GM21423 (cell line): ENCODE measurements at regions not wholly inside any gene's neighbourhood (a gene's known extent, or its start where the extent isn't known, plus 50 kb on each side); places are given as distances from the start of the nearest gene placed in this dataset.
"Not testable (repeated sequence)": the region's sequence is repeated elsewhere in the genome, so short reads cannot be mapped to it uniquely, and the experiment has no call there.

Source experiments
- ATAC-seq: cut with Tn5 transposase; IDR thresholded peaks from one replicate; pipeline ENCODE4 v1.9.1; 2021; ENCODE audit warnings: mild to moderate bottlenecking, moderate library complexity; ENCODE audit not compliant: unreplicated experiment

GRCh38 chr4:154982187-154983047 lies 201.3 kb downstream of the RBM46 start:
- no peak for ATAC-seq

GRCh38 chr4:154983714-154984113 lies 202.6 kb downstream of the RBM46 start:
- no peak for ATAC-seq

- ATAC-seq: peak; percentile 93
Observed at GRCh38 chr4:154984148-154984547, 203.1 kb downstream of the RBM46 start.

- no peak for ATAC-seq
Observed at GRCh38 chr4:154984616-154985015, 203.5 kb downstream of the RBM46 start.

DNA sequence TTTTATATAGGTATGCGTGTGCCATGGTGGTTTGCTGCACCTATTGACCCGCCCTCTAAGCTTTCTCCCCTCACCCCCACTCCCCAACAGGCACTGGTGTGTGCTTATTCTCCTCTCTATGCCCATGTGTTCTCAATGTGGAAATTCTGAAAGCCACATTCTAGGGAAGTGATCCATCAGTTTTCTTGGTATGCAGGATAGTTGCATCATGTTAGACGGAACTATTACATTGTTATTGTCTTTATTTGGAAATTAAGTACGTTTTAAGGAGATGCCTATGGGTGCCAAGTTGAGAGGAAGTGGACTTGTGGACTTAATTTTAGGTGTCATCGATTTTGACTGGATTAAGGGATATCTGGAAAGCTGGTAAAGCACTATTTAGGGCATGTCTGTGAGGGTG lies 204.6 kb downstream of the RBM46 start:
- no peak for ATAC-seq

DNA sequence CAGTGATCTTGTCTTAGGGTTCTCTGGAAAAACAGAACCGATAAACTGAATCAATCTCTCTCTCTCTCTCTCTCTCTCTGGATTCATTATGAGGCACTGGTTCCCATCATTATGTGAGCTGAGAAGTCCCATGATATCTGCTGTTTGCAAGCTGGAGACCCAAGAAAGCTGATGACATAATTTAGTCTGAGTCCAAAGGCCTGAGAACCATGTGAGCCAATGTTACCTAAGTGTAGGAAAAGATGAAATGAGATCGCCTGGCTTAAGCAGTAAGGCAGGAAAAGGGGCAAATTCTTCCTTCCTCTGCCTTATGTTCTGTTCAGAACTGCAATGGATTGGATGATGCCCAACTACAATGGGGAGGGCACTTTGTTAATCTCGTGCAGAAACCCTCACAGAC lies 207.4 kb downstream of the RBM46 start:
- no peak for ATAC-seq

DNA sequence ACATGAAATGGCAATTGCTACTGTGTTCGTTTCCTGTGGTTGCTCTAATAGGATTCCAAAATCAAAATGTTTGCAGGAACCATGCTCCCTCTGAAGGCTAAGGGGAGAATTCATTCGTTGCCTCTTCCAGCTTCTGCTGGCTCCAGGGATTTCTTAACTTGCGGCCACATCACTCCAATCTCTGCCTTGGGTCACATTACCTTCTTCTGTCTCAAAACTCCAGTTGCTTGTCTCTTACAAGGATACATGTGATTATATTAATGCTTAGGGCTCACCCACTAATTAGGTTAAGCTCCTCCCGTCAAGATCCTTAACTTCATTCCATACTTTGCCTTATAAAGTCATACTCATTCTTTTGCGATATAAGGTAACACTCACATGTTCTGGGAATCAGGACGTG lies 208.4 kb downstream of the RBM46 start:
- ATAC-seq: no peak

- ATAC-seq: not testable (repeated sequence)
Observed at GRCh38 chr4:154997866-154998265, 210.6 kb upstream of the NPY2R start.

- no peak for ATAC-seq
Observed at GRCh38 chr4:154998284-154998683, 210.2 kb upstream of the NPY2R start.

GRCh38 chr4:154998773-154999172 lies 209.7 kb upstream of the NPY2R start:
- ATAC-seq: no peak

DNA sequence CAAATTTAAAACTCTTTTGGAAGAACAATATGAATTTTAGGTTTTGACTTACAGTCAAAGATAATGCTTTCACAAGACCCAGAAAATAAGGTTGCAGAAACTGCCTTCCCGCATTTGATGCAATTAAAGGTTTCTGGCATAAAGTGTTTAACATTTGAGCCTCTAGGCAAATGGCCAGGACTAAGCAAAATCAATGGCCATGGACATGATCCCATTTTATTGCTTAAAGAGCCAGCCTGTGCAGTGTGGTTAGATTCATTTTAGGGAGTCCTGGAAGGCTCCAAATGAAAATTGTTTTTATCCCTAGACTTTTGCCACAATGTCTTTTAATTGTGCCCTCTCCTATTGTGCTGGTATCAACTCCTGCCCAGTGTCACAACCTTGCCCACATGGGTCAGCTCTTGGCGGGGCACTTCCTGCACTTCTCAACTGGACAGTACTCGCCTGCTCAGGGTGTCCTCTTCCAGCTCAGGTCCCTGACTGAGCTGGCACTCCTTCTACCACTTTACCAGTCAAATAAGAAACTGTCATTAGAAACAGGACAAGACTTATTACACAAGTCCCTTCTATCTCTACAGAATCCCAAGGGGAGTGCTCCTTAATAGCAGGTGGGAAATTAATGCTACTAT lies 208.4 kb upstream of the NPY2R start:
- no peak for ATAC-seq

DNA sequence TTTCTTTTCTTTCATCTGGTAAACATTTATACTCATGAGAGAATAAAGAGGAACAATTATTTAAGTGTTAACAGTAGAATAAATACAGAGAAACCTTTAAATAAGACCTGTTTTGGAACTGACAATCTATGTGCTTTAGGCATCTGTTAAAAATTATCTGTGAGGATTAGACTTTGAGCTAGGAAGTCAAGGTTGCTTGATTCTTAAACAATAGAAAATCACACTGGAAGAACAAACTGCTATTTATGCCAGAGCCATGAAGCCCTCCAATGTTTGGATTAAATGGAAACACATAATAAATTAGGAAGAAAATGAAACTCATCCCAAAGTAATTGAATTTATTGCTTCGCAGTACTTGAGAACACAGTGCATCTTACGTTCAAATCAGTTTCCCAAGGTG lies 207.2 kb upstream of the NPY2R start:
- no peak for ATAC-seq

DNA sequence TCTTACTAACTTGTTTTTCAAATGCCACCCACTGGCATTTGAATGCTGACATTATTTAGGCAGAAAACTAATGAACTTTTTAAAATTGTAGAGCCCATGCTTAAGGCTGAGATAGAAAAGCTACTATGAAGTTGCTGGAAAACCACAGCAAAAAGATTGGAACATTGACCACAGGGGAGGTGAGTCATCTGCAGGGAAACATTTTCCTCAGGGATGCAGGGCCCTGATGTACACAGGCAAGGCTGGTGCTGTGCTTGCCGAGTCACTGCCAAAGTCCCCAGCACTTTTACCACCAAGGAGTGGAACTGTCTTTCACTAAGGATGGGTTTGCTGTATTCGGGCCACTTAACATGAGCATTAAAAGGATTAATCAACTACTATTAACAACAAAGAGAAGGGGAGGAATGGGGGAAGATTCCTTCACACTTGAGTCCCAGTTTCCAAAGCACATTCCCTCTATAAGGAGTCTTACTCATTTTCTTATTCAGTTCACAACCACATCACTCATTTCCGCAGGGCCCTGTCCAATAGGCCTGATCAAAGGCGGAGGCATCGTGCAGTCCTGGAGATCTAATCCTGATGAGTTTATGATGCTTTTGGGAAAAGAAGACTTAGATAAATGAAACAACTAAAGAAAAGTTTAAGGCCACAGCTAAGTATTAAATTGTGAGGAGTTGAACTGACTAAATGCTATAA lies 202.9 kb upstream of the NPY2R start:
- no peak for ATAC-seq

GRCh38 chr4:155007660-155008176 lies 200.7 kb upstream of the NPY2R start:
- ATAC-seq: no peak

DNA sequence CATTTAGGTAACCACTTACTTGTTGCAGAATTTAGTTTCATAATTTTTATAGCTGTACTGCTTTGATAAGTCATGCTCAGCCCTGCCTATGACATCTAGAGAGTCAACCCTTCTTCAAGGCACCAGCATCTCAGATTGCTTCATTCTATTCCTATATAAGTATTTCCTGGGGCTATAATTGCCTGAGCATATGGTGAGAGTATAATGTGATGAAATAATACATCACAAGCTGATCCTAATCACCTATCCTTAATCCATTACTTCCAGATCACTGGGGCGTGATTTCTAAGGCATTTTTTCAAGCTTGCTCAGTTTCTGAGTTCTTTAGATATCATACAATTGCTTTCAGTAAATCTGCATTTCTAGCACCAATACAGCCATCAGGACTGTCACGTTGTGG lies 200.0 kb upstream of the NPY2R start:
- ATAC-seq: no peak

- no peak for ATAC-seq
Observed at GRCh38 chr4:155009288-155009687, 199.1 kb upstream of the NPY2R start.

DNA sequence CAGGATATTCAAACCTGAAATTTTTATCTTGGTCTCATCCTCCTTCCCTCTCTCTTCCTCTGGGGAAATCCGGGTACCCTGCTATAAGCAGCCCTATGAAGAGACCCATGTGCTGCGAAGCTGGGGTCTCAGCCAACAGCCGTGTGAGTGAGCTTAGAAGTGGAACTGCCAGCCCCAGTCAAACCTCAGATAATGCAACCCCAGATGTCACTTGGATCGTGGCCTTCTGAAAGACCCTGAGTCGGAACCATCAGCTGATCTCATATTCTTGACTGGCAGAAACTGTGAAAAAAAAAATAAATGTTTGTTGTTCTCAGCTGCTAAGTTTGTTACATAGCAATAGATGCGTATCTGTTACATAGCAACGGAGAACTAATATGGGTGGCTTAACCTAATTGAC lies 198.1 kb upstream of the NPY2R start:
- no peak for ATAC-seq

DNA sequence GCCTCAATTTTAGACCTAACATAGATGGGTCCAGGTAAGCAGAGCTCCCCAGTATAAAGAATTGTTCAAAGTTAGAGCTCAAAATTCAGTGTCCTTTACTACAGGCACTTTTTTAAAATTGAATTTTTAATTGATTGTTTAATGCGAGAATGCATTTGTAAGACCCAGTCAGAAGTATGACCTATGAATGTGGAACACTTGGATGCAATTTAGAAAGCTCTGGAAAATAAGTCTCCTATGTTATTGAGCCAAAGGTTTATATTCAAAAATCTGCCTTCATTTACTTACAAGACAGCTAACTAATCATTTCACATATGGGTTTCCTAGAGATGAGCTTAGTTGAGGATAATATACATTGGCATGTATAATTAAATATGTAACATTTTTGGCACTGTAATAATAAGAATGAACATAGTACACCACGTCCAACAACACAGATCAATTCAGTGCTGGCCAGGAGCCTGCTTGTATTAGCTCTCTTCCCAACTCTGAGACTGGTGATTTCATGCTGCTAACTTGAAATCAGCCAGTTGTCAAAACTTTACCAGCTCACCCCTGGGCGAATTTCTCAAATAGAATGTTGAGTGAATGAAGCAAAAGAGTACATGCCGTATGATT lies 197.2 kb upstream of the NPY2R start:
- ATAC-seq: no peak

DNA sequence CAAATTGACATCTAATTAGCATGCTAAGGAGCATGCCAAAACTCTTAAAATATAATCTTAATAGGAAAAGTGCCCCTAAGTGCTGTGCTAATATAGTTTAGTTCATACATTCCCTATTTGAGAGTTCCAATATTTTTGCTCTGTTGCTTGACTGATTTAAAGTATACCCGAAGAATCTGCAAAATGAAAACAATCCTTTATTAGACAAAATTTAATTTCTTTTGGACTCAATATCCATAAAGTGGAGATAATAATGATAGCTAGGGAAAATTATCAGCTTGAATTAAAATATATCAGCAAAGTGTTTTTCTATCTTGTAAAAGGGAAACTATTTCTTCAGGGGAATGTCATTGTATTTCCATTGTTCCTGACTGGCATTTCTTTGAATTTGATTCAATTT lies 196.0 kb upstream of the NPY2R start:
- no peak for ATAC-seq

DNA sequence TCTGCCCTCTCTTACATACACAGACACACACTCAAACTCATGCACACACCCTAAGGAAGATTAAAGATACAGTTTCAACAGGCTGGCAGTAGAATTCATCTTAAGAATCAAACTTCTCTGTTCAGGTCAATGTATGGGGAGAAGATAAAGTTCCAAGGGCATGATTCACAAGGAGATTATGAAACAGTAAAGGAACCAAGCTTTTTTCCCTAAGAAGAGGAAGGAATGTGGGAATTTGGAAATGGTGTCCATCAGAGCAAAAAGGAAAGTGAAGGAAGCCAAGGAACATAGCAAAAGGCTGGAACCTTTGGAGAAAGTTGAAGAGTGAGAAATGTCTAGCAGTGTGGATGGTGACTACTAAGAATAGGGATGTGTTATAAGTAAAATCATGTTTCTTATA lies 191.0 kb upstream of the NPY2R start:
- ATAC-seq: no peak

DNA sequence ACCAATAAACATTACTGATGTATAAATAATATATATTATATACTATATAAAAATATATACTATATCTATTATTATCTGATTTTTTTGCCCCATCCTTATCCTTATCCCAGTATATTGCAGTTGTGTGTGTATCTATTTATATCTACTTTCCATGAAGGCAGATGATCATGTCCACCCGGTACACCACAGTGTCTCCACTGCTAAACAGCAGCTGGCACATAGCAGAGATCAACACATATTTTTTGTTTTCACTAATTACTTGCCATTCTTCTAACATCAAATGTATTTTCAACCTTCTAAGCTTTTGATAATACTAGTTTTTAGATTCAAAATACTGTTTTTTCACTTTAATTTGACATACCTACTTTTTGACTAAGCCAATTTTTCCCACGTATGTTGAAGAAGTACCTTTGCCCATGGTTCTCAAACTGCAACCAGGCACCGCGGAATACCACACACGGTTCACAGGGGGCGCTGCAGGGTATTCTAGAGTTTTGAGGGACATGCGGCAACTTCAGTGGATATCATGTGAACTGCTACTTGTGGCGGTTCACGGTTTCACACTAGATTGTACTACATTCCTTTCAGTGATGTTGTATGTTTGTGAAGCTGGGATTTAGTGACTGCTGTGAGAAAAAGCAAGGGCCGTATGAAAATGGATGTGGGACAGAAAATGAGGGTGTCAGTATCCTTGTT lies 182.5 kb upstream of the NPY2R start:
- no peak for ATAC-seq
